GM13976 (cell line): ENCODE measurements at regions not wholly inside any gene's neighbourhood (a gene's known extent, or its start where the extent isn't known, plus 50 kb on each side); places are given as distances from the start of the nearest gene placed in this dataset.

Experiments used
- DNase-seq: peaks from one replicate; pipeline ENCODE4 v3.0.0; 2012; ENCODE audit warnings: low spot score
- in situ Hi-C: fragments of 300-500 bp; cut with MboI; formaldehyde crosslinking; loops from one replicate; pipeline ENCODE4 v1.12.0; 2022; ENCODE audit warnings: low sequenced_read_pairs, mixed read lengths, inconsistent platforms; ENCODE audit not compliant: unreplicated experiment
- TF ChIP-seq, protein P1 (sequence below): IDR thresholded peaks from 2 replicates; pipeline ENCODE4 v1.5.1; 2012; ENCODE audit warnings: borderline replicate concordance, mild to moderate bottlenecking; ENCODE audit not compliant: insufficient read depth; ENCODE audit errors: extremely low read depth, missing control alignments, control extremely low read depth

DNA sequence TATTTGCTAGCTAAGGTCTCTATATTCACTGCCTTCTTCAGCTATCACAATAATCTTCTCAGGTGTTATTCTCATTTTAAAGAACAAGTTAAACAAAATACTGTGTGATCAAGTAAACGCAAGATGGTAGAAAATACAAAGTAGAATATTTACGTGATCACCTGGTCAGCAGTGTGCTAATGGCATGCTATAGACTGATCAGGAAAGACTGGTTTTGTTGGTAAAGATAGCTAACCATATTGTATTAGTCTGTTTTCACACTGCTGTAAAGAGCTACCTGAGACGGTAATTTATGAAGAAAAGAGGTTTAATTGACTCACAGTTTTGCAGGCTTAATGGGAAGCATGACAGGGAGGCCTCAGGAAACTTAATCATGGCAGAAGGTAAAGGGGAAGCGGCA lies 50.4 kb downstream of the ZBTB38 start:
- in situ Hi-C loops, result no loop called here
- no peak for DNase-seq
- TF ChIP-seq, protein P1, sequence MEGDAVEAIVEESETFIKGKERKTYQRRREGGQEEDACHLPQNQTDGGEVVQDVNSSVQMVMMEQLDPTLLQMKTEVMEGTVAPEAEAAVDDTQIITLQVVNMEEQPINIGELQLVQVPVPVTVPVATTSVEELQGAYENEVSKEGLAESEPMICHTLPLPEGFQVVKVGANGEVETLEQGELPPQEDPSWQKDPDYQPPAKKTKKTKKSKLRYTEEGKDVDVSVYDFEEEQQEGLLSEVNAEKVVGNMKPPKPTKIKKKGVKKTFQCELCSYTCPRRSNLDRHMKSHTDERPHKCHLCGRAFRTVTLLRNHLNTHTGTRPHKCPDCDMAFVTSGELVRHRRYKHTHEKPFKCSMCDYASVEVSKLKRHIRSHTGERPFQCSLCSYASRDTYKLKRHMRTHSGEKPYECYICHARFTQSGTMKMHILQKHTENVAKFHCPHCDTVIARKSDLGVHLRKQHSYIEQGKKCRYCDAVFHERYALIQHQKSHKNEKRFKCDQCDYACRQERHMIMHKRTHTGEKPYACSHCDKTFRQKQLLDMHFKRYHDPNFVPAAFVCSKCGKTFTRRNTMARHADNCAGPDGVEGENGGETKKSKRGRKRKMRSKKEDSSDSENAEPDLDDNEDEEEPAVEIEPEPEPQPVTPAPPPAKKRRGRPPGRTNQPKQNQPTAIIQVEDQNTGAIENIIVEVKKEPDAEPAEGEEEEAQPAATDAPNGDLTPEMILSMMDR, result no peak

- in situ Hi-C loops, result no loop called here
- no peak for DNase-seq
- TF ChIP-seq, protein P1, result no peak
Observed at GRCh38 chr3:141419946-141420345, 51.6 kb downstream of the ZBTB38 start.

DNA sequence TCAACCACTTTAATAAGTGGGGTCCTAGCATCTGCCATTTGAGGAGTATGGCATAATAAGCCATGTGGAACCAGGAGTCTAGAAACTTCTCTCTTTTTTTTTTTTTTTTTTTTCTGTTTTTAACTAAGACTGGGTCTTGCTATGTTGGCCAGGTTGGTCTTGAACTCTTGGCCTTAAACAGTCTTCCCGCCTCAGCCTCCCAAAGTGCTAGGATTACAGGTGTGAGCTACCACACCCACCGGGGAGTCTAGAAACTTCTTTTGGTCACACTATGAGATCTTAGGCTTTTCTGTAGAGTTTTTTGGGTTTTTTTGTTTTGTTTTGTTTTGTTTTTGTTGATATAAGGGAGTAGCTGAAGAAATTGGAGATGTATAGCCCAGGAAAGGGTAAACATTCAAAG lies 52.9 kb downstream of the ZBTB38 start:
- in situ Hi-C loops, result no loop called here
- no peak for DNase-seq
- TF ChIP-seq, protein P1, result no peak

DNA sequence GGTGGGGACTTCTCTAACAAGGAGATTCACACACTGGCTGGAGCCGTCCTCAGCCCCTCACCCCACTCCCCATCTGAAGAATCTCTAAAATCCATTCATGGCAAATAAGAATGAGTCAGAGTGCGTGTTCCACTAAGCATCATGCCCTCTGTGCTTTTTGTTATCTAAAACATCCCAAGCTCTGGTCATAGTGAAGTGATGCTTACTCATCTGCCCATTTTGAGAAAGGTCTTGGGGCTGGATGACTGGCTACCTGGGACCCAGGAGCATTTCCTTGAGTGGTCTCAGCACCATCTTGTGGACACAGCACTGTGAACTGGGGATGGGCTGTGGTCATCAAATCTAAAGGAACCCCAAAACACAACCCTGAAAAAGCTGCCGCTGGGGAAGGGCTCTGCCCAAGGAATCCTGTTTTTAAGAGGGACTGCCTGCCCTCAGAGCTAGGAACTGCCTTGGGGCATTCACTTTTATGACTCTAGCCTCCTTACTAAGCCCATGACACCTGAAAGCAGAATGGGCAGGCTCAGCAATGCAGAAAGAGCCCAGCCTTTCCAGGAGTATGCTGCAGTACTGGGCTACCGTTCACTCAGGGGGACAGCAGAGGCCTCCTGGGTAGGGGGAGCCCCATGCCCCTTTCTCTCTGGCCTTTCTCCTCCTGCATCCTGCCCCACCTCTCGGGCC lies 53.5 kb downstream of the ZBTB38 start:
- TF ChIP-seq, protein P1, result no peak
- in situ Hi-C loops, result no loop called here
- no peak for DNase-seq

- TF ChIP-seq, protein P1, result no peak
- DNase-seq, result no peak
- in situ Hi-C loops, result no loop called here
Observed at GRCh38 chr3:141422961-141423582, 54.8 kb downstream of the ZBTB38 start.

- TF ChIP-seq, protein P1, result no peak
- in situ Hi-C loops, result no loop called here
- DNase-seq, result no peak
Observed at GRCh38 chr3:141425523-141426233, 57.4 kb downstream of the ZBTB38 start.
